ENCODE measurements at regions not wholly inside any gene's neighbourhood (a gene's known extent, or its start where the extent isn't known, plus 50 kb on each side); places are given as distances from the start of the nearest gene placed in this dataset.

GRCh38 chr2:160994141-160995002 is 165.9 kb upstream of the TANK start:
- in situ Hi-C loops (cut with MboI; ENCODE audit: low sequenced_read_pairs) = loop anchor here (25.0 kb wide), 1 partner anchor 882 kb away; no protein-coding TSS in a partner anchor

GRCh38 chr2:160996584-160996983 is 163.6 kb upstream of the TANK start:
- in situ Hi-C loops (cut with MboI; ENCODE audit: low sequenced_read_pairs) = loop anchor here (25.0 kb wide), 1 partner anchor 884 kb away; no protein-coding TSS in a partner anchor

GRCh38 chr2:161004379-161004778 is 155.8 kb upstream of the TANK start:
- in situ Hi-C loops (cut with MboI; ENCODE audit: low sequenced_read_pairs) = no loop called here

GRCh38 chr2:161005170-161005569 is 155.1 kb upstream of the TANK start:
- in situ Hi-C loops (cut with MboI; ENCODE audit: low sequenced_read_pairs) = no loop called here

GRCh38 chr2:161008311-161008710 is 151.9 kb upstream of the TANK start:
- in situ Hi-C loops (cut with MboI; ENCODE audit: low sequenced_read_pairs) = no loop called here

- in situ Hi-C loops (cut with MboI; ENCODE audit: low sequenced_read_pairs) = no loop called here
Observed at GRCh38 chr2:161010503-161011015, 149.7 kb upstream of the TANK start.

GRCh38 chr2:161017780-161018470 is 142.3 kb upstream of the TANK start:
- in situ Hi-C loops (cut with MboI; ENCODE audit: low sequenced_read_pairs) = no loop called here

GRCh38 chr2:161019311-161019710 is 140.9 kb upstream of the TANK start:
- in situ Hi-C loops (cut with MboI; ENCODE audit: low sequenced_read_pairs) = no loop called here

- in situ Hi-C loops (cut with MboI; ENCODE audit: low sequenced_read_pairs) = no loop called here
Observed at GRCh38 chr2:161020437-161020836, 139.8 kb upstream of the TANK start.

- in situ Hi-C loops (cut with MboI; ENCODE audit: low sequenced_read_pairs) = no loop called here
Observed at GRCh38 chr2:161028581-161028980, 131.6 kb upstream of the TANK start.

- in situ Hi-C loops (cut with MboI; ENCODE audit: low sequenced_read_pairs) = no loop called here
Observed at GRCh38 chr2:161029321-161029720, 130.9 kb upstream of the TANK start.

GRCh38 chr2:161030260-161031063 is 129.8 kb upstream of the TANK start:
- in situ Hi-C loops (cut with MboI; ENCODE audit: low sequenced_read_pairs) = no loop called here

GRCh38 chr2:161031511-161031910 is 128.7 kb upstream of the TANK start:
- in situ Hi-C loops (cut with MboI; ENCODE audit: low sequenced_read_pairs) = no loop called here

- in situ Hi-C loops (cut with MboI; ENCODE audit: low sequenced_read_pairs) = no loop called here
Observed at GRCh38 chr2:161032635-161033034, 127.6 kb upstream of the TANK start.

GRCh38 chr2:161033059-161033660 is 127.1 kb upstream of the TANK start:
- in situ Hi-C loops (cut with MboI; ENCODE audit: low sequenced_read_pairs) = no loop called here

- in situ Hi-C loops (cut with MboI; ENCODE audit: low sequenced_read_pairs) = no loop called here
Observed at GRCh38 chr2:161036926-161037325, 123.3 kb upstream of the TANK start.

- in situ Hi-C loops (cut with MboI; ENCODE audit: low sequenced_read_pairs) = no loop called here
Observed at GRCh38 chr2:161039071-161039470, 121.2 kb upstream of the TANK start.

GRCh38 chr2:161041356-161041755 is 118.9 kb upstream of the TANK start:
- in situ Hi-C loops (cut with MboI; ENCODE audit: low sequenced_read_pairs) = no loop called here

GRCh38 chr2:161042990-161043625 is 117.1 kb upstream of the TANK start:
- in situ Hi-C loops (cut with MboI; ENCODE audit: low sequenced_read_pairs) = no loop called here

Data from HL-60/S4 treated with phorbol 12-myristate 13-acetate at 8.2 ng/mL for 4 days and 3 days (cell line).